ENCODE measurements at regions not wholly inside any gene's neighbourhood (a gene's known extent, or its start where the extent isn't known, plus 50 kb on each side); places are given as distances from the start of the nearest gene placed in this dataset.

GRCh38 chr9:109971226-109971625 is 191.2 kb downstream of the PALM2AKAP2 start:
- Mint-ChIP-seq H3K4me1 (ENCODE audit: low read depth) (peaks cover 73% of the 10 kb centered on the region), H3K27ac (no peak overlapping the region)
- intact Hi-C loops (cut with DNase I, micrococcal nuclease): no loop called here

GRCh38 chr9:109972026-109972882 is 192.3 kb downstream of the PALM2AKAP2 start:
- ATAC-seq (ENCODE audit: poor library complexity) (peak; percentile 28), DNase-seq (peak in 3 of 14 experiments; percentile 32 to 55 (median 49))
- Histone ChIP-seq H3K4me1 (ENCODE audit: insufficient read depth, low read length) (peaks cover 63% of the 10 kb centered on the region), H3K36me3 (ENCODE audit: insufficient read depth, low read length) (no peaks in the 10 kb centered on the region), H3K27me3 (ENCODE audit: control insufficient read depth in 1 of 2, insufficient read depth in 2 of 2, low read length in 2 of 2) (no peaks in the 10 kb centered on the region), H3K27ac (ENCODE audit: low read depth in 1 of 2, low read length in 2 of 2) (no peak overlapping the region), H3K9me3 (ENCODE audit: control insufficient read depth in 1 of 2, insufficient read depth in 1 of 2, low read length in 2 of 2) (no peaks in the 10 kb centered on the region), H3K4me3 (ENCODE audit: low read length) (no peak overlapping the region)
- no peaks in the 10 kb centered on the region for H3K27me3 Mint-ChIP-seq
- H3K36me3 Mint-ChIP-seq (ENCODE audit: low read depth): no peaks in the 10 kb centered on the region
- intact Hi-C loops (cut with DNase I, micrococcal nuclease): no loop called here
- peaks cover 63% of the 10 kb centered on the region for H3K4me1 Mint-ChIP-seq (ENCODE audit: low read depth)
- H3K9me3 Mint-ChIP-seq: no peaks in the 10 kb centered on the region
- ChIA-PET POLR2A (interaction anchor here (1.6 kb wide), 1 partner anchor 69 kb away, joined by 4 read pairs; no protein-coding TSS in a partner anchor), CTCF (no interaction called here)
- no peak overlapping the region for H3K4me3 Mint-ChIP-seq
- H3K27ac Mint-ChIP-seq: peak overlapping the region; percentile 43
- TF ChIP-seq, protein P1, sequence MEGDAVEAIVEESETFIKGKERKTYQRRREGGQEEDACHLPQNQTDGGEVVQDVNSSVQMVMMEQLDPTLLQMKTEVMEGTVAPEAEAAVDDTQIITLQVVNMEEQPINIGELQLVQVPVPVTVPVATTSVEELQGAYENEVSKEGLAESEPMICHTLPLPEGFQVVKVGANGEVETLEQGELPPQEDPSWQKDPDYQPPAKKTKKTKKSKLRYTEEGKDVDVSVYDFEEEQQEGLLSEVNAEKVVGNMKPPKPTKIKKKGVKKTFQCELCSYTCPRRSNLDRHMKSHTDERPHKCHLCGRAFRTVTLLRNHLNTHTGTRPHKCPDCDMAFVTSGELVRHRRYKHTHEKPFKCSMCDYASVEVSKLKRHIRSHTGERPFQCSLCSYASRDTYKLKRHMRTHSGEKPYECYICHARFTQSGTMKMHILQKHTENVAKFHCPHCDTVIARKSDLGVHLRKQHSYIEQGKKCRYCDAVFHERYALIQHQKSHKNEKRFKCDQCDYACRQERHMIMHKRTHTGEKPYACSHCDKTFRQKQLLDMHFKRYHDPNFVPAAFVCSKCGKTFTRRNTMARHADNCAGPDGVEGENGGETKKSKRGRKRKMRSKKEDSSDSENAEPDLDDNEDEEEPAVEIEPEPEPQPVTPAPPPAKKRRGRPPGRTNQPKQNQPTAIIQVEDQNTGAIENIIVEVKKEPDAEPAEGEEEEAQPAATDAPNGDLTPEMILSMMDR (IDR thresholded peaks at IDR 0.05): no peak

More at GRCh38 chr9:109971226-109971625, 191.2 kb downstream of the PALM2AKAP2 start:
- ChIA-PET CTCF (no interaction called here), POLR2A (interaction anchor here (0.8 to 1.6 kb wide), 2 partner anchors 15 to 68 kb away, joined by 3 to 4 read pairs; no protein-coding TSS in a partner anchor)
- H3K4me1 ChIP-seq (ENCODE audit: insufficient read depth, low read length): peaks cover 67% of the 10 kb centered on the region
- H3K4me3 ChIP-seq (ENCODE audit: low read length): no peak overlapping the region
- TF ChIP-seq, protein P1 (IDR thresholded peaks at IDR 0.05): no peak
- no peaks in the 10 kb centered on the region for H3K9me3 ChIP-seq (ENCODE audit: control insufficient read depth in 1 of 2, insufficient read depth in 1 of 2, low read length in 2 of 2)
- H3K27ac ChIP-seq (ENCODE audit: low read depth in 1 of 2, low read length in 2 of 2): no peak overlapping the region
- no peak for DNase-seq
- no peak overlapping the region for H3K4me3 Mint-ChIP-seq
- no peaks in the 10 kb centered on the region for H3K36me3 ChIP-seq (ENCODE audit: insufficient read depth, low read length)
- H3K9me3 Mint-ChIP-seq: no peaks in the 10 kb centered on the region
- no peak for ATAC-seq (ENCODE audit: poor library complexity)
- H3K36me3 Mint-ChIP-seq (ENCODE audit: low read depth): no peaks in the 10 kb centered on the region
- H3K27me3 Mint-ChIP-seq: no peaks in the 10 kb centered on the region
- no peaks in the 10 kb centered on the region for H3K27me3 ChIP-seq (ENCODE audit: control insufficient read depth in 1 of 2, insufficient read depth in 2 of 2, low read length in 2 of 2)

DNA sequence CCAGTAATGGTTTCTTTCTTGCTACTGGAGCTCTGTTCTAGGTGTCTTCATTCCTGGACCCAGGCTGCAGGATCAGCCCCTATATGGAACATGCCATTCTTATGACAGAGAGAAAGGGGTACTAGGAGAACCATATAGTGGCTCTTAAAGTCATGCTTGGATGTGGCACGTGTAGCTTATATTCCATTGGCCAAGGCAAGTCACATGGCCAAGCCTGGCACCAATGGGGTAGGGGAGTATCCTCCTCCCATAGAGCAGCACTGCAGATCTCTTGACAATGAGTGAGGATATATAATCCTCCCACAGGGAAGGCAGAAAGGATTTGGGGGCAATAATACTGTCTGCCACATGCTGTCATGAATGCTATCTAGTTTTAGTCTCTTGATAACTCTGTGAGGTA is 193.3 kb downstream of the PALM2AKAP2 start:
- no peaks in the 10 kb centered on the region for H3K27me3 ChIP-seq (ENCODE audit: control insufficient read depth in 1 of 2, insufficient read depth in 2 of 2, low read length in 2 of 2)
- H3K9me3 ChIP-seq (ENCODE audit: control insufficient read depth in 1 of 2, insufficient read depth in 1 of 2, low read length in 2 of 2): no peaks in the 10 kb centered on the region
- Mint-ChIP-seq H3K36me3 (ENCODE audit: low read depth) (no peaks in the 10 kb centered on the region), H3K9me3 (no peaks in the 10 kb centered on the region), H3K4me3 (no peak overlapping the region), H3K4me1 (ENCODE audit: low read depth) (peaks cover 56% of the 10 kb centered on the region), H3K27ac (no peak overlapping the region), H3K27me3 (no peaks in the 10 kb centered on the region)
- H3K27ac ChIP-seq (ENCODE audit: low read depth in 1 of 2, low read length in 2 of 2): no peak overlapping the region
- no peak overlapping the region for H3K4me3 ChIP-seq (ENCODE audit: low read length)
- intact Hi-C loops (cut with DNase I, micrococcal nuclease): no loop called here
- ChIA-PET CTCF (no interaction called here), POLR2A (no interaction called here)
- TF ChIP-seq, protein P1 (IDR thresholded peaks at IDR 0.05): no peak
- no peaks in the 10 kb centered on the region for H3K36me3 ChIP-seq (ENCODE audit: insufficient read depth, low read length)
- no peak for DNase-seq
- peaks cover 52% of the 10 kb centered on the region for H3K4me1 ChIP-seq (ENCODE audit: insufficient read depth, low read length)
- ATAC-seq (ENCODE audit: poor library complexity): no peak
